NCI-H187 treated with DMSO at 0.1 percent for 48 hours (cell line): ENCODE measurements at regions not wholly inside any gene's neighbourhood (a gene's known extent, or its start where the extent isn't known, plus 50 kb on each side); places are given as distances from the start of the nearest gene placed in this dataset.
"Not testable (repeated sequence)": the region's sequence is repeated elsewhere in the genome, so short reads cannot be mapped to it uniquely, and the experiment has no call there.

ENCODE experiments used
- DNase-seq: peaks from one replicate; lab custom pipeline; 2025; lab: John Stamatoyannopoulos, UW

DNA sequence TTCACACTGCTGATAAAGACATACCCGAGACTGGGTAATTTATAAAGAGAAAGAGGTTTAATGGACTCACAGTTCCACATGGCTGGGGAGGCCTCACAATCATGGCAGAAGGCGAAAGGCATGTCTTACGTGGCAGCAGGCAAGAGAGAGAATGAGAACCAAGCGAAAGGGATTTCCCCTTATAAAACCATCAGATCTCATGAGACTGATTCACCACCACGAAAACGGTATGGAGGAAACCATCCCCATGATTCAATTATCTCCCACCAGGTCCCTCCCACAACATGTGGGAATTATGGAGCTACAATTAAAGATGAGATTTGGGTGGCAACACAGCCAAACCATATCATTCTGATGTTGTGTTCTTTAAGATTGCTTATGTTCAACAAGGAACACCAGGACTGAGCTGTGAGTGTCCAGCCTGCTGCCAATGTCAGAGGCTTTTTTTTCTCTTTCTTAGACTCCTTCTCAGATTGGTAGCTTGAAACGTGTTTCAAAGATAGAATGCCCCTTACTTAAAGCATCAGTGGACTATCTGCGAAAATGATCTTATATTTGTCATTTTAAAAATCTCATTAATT, 124.1 kb upstream of the TWIST2 start:
- DNase-seq = not testable (repeated sequence)

DNA sequence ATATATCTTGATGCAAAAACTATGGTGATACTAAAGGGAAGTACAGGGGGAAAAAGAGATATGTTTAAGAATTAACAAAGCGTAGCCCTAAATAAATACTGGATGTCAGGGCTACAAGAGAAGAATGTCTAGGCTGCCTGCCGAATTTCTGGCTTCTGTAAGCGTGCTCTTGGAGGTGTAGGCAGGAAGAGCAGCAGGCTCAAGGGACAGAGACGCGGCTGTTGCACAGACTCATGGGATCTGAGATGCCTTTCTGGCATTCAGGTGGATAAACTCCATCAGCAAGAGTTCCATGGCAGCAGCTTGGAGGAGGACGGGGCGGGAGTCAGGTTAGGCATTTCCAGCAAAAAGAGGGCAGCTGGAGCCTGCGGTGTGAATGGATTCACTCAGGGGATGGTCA, 123.2 kb upstream of the TWIST2 start:
- no peak for DNase-seq

DNA sequence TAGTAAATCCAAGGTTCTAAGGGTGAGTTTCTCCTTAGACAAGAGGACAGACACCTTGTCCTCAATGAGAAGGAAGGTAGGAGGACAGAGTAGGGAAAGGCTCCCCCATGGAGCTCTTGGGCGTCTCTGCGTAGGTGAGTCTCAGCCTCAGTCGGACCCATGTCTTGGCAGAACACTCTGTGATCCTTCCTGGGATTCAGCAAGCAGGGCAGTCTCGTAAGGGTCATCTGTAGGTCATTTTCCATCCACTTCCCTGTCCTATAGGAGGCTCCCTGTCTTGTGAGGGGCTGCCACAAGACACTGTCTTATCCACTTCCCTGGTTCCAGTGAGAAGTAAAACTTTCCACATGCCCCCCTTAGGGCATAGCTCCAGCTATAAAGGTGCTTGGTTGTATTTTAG, 122.6 kb upstream of the TWIST2 start:
- no peak for DNase-seq

DNA sequence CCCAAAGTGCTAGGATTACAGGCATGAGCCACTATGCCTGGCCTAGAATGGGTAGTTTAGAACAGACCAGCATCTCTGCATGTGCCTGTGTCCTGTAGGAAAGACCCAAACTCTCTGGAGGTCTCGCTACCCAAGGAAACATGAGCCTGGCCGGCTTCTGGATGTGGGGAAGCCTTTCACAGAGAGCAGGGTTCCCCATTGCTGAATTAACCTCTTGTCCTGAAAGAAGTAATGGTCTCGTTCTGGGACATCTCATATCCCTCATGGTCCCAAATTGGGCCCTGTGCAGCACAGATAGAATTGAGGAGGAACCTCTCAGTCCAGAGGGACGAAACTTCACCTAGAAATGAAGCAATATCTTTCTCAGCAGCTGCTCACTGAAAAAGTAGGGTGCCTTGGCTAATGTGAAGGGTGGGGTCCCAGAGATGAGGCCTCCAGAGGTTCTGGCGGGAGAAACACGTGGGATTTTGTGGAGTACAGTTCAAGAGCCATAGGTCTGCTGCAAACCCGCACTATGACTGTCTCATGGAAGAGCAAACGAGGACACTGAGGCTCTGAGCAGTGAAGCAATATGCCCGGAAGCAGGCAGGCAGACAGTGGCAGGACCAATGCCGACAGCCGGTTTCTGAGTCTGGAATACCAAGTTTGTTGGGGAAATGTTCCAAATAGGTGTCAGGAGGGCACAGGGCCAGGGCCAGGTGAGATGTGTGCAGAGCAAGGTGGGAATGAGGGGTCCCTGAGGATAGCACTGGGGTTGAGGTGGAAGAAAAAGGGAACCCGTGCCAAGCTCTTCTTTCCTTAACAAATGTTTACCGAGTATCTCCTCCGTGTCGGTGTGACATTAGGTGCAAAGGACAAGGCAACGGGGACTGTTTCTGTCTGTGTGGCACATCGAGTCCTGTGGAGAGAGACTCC, 121.0 kb upstream of the TWIST2 start:
- DNase-seq = no peak

DNA sequence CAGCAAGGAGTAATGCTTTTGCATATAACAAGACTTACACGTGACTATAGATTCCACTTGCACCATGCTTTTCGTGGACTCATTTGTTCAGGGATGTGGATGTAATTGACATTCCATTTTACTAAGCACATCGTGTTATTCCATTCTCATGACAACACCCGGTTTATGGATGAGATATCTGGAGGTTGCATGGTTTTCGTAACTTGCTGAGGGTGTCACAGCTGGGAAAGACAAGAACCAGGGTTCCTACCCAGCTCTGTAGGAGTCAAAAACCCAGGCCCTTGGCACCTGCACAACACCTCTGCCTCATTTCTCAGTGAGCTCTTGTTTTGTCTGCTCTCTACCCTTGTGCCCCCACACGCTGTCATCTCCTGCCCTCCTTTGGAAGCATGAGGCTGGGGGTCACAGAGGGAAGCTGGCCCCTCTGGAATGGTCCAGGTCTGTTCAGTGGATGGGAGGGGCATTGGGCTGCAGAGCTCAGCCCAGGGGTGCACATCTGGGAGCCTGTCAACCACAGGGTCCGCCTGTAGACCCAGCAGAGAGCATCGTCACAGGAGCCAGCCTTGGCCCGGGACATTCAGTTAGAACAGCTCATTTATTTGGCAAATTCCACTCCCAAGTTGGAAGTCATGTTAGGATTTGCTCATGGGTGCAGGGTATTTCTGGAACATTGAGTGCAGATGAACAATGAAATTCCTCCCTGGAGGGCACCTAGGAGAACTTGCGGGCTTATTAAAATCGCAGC, 120.1 kb upstream of the TWIST2 start:
- DNase-seq = no peak

DNA sequence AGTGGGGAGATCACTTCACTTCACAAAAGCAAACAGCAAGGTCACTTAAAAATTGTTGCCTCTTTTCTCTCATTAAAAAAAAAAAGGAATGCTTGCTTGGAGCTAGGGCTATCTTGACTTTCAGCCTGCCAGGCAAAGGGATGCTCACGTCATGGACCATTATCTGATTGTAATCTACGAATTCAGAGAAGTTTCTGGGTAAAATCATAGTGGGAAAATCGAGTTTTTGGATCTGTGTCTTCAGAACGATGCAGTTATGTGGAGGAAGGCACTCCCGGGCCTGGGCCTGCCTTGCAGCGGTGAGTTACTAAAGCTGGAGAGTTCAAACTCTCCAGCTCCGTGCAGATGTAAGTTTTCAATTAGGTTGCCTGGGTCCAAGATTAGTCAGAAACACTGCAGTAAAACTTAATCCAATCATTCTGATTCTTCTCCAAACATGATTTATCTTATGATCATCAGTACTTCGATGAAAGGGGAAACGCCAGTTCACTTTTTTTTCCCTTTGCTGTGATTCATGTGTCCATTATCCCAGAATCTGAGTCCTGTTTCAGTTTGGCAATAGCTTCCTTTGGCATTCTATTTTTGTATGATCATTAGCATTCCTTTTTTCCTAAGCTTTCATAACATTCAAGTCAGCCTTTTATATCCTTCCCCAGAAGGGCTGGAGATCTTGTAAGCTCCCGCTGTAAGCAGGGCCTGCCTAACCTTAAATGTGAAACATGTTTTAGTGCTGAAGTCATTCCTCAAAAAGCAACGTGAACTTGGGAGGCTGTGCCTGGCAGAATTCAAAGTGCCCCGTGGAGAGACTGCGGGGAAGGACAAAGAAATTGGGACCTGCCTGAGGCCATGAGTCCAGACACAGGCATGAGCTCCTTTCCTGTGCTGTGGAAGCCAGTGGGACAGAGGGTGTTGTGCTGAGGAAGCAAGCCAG, 119.3 kb upstream of the TWIST2 start:
- no peak for DNase-seq

DNA sequence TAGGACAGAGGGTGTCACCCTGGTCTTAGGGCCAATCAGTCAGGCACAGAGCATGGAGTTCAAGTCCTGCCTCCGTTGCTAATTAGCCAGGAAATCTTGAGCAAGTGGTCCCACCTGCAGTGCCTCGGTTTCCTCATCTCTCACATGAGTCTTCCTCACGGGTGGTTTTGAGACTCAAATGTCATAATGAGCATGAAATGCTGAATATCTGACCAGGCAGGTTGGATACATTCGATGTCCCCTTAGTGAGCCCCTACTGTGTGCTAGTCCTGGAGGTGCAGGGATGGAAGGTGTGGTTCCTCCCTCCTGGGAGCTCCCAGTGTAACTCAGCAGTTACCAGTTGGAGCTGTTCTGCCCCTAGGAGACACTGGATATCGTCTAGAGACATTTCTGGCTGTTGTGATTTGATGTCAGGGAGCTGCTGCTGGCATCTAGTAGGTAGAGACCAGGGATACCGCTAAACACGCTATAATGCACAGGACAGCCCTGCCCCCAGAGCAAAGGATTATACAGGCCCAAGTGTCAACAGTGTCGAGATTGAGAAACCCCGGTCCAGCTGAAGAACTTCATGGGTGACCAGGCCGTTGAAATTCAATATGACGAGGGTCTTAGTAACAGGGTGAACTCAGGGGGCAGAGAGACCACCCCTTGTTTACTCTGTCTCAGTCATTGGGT, 118.5 kb upstream of the TWIST2 start:
- no peak for DNase-seq

DNA sequence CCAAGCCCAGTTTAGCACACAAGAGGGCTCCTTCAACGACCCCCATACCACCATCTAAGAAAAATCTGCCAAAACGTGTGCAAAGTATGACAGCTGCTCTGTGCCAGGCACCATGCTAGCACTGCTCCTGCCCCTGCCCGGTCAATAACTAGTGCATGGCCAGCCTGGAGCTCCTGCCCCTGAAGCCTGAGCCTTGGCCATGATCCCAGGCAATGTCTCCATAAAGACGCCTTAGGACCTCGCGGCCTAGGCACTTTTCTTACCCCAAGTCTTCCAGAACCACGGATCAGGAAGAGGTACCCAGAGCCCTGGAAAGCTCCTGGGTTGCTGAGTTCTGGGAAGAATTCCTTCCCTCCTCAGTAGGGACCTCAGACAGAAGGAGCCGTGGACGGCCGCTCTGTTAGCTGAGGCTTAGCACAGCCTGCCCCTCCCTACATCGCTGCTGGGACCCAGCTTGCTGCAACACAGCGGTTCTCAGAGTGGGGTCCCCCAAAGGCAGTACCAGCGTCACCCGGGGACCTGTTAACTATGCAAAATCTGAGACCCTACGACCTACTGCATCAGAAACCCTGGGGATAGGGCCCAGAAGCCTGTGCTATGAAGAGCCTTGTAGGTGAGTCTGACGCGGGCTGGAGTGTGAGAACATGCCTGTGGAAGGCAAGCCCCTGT, 117.8 kb upstream of the TWIST2 start:
- no peak for DNase-seq

DNA sequence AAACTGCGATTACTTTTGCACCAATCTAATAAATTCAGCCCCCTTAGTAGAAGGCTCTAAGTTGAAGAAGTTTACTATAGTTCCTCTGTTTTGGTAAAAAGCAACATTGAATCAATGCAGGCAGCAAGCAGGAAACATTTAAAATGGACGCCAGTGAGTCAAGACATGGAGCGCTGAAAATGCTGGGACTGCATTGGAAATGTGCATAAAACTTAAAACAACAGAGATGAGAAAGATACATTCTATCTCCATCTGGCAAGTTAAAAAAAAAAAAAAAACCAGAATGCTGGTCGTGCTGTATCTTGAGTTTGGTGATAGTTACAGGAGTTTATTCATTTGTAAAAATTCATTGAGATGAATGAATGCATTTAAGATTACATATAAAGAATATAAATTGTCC, 117.0 kb upstream of the TWIST2 start:
- no peak for DNase-seq

DNA sequence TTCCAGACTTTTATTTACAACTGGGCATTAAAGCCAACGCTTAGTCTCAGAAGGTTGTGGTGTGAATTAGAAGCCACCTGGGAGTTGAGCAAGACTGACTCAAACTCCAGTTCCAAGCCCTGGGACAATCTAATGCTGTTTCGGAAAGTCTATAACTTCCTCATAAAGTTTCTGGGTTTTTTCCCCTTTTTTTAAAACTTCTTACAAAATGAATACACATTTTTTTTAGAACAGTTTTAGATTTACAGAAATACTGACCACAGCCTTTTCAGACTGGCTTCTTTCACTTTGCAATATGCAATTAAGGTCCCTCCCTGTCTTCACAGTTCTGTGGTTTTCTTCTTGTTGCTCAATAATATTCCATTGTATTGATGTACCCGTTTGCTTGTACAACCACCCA, 115.9 kb upstream of the TWIST2 start:
- no peak for DNase-seq

DNA sequence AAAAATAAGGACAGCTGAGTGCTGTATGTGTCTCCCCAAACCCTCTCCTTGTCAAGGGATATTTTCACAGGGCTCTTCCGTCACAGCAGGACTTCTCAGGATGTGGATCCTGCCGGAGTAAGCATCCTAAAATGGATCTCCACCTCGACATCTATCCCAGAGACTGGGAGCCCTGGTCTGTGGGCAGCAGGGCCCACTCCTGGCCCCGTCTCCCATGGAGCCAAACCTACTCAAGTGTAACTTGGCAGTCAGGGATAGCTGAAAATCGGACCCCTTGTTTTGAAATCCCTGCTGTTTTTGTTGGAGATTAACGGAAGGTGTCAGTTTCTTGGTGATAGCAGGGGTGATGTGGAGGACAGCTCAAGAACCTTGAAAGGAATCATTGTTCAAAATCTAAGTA, 109.0 kb upstream of the TWIST2 start:
- no peak for DNase-seq

DNA sequence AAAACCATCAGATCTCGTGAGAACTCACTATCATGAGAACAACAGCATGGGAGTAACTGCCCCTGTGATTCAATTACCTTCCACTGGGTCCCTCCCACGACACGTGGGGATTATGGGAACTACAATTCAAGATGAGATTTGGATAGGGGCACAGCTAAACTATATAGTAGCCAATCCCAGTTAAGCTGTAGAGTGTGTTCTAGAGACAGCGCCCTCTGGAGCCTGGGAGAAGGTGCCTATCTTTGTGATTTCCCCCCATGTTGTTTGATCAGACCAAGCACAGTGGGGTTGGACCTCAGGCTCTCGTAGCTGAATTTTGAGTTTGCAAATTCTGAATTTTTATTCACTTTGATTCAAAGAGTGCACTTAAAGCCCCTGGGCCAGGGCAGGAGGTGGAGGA, 108.2 kb upstream of the TWIST2 start:
- no peak for DNase-seq

DNA sequence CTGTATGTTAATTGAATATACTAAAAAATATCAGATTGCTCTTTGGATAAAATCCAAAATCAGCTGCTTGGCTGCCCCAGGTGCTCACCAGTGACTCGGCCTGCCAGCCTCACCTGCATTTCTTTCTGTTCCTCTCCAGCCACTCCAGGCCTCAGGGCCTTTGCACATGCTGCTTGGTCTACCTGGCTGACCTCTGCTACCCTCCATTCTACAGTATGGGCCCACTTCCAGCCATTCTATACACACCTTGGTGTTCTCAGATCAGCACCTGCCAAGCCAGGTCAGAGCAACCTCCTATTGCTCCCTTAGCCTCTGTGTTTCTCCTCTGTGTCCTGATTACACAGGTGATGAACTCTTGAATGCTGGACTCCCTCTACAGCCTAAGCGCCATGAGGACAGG, 106.6 kb upstream of the TWIST2 start:
- DNase-seq = no peak

DNA sequence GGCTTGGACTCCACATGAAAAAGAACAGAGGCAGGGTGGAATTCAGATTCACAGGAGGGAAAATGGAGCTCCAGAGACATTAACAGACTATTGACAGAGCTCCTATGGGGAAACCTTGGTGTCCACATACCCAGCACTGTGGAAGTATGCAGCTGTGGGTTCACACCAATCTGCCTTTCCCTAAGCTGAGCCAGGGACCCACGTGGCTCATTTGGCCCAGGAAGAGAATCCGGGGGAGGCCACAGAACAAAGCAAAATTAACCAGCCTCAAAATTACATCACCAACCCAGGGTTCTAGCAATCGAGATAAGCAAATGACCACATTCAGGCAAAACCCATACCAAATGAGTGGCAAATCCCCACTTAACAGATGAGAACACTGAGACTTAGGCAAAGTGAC, 105.8 kb upstream of the TWIST2 start:
- DNase-seq = no peak

DNA sequence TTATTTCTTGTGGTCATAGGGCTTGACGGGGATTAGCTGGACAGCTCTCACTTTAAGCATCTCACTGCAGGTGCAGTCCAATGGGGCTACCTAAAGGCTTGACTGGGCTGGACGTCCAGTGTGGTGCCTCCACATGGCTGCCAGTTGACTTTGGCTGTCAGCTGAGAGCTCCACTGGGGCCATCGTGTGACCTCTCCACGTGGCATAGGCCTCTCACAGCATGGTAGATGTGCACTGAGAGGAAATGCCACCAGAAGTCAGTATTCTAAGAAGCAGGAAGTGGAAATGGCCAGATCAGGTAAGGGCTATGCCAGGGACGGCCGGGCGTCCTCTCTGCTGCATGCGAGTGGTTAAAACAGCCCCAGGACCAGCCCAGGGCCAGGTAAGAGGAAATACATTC, 105.2 kb upstream of the TWIST2 start:
- DNase-seq = no peak

DNA sequence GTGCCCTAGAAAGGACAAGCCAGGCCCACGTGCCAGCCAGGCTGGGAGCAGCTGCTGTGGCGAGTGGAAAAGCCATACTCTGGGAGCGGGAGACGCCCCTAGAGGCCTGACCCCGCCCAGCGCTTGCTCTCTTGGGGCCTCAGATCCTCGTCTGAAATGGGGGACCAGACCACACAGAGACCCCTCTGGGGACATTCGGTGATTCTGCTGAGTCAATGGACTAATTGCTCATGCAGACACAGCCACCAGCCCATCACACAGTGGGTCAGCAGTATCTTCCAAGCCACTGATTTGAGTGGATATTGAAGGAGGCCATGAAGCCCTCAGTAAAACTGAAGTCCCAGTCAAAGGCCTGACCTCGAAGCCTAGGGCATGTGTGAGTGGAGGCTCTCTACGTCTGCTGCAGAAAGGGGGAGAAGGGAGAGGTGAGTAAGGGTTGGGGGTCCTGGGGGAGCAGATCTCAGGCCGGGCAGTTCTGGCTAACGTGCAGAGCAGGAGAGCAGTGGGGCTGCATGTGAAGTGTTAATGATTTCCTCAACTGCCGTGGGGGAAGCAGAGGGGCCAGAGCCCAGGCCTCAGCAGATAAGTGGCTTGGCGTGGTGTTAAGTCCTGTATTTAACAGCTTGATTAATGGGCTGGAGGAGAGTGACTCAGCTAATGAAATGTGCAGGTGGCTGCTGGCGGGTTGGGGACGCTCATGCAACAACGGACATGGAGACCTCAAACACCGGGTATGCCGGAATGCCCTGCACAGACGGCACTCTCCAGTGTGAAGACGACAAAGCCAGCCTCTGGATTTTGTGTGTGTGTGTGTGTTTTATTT, 104.4 kb upstream of the TWIST2 start:
- no peak for DNase-seq

DNA sequence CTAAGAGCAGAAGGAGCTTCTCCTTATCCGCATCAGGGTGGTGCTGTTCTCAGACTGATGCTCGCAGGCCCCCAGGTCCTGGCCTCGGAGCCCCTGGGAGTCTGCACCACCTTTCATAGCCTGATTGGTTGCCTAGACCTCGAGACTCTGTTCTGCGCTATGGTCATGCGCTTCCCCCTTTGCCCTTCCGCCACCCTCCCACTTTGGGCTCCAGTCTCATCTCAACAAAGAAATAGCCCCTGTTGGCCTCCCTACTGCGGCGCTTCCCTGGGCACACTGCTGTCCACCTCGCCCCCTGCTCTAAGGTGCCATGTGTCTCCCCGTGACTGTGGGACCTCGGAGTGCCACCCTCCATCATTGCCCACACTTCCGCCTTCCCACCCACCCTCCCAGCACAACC, 102.9 kb upstream of the TWIST2 start:
- DNase-seq = no peak

DNA sequence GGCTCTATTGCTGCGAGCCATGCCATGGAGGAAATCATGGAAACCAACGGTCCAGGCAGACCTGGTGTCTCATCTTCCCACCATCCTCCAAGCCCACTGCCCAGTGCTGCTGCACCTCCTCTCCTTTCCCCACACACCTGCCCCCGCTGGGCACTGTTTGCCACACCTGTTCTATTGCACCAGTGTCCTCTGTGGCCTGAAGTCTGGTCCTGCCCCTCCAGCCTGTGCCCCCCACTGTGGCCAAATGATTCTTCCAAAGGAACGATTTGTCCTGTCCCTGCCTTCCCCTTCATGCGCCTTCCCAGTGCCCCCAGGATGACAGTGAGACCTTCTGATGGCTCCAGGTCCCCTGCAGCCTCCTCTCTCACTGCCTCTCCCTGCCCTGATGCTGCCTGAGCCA, 101.9 kb upstream of the TWIST2 start:
- DNase-seq = no peak

DNA sequence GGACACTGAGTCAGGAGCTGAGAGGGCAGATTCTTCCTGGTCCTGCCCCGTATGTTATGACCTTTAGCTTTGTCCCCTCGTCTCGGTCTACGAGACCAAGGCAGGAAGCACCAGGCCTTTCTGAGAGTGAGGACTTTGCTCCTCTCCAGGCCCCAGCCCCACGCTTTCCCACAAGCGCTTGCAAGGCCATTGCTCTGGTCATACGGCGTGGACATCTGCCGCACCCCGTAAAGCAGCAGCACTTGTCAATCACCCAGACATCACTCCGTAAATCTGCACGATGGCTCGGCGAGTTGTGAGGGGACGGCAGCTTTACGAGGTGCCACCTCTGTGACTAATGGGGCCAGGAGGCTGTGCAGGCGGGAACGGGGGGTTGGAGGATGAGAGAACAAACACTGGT, 100.8 kb upstream of the TWIST2 start:
- DNase-seq = no peak

DNA sequence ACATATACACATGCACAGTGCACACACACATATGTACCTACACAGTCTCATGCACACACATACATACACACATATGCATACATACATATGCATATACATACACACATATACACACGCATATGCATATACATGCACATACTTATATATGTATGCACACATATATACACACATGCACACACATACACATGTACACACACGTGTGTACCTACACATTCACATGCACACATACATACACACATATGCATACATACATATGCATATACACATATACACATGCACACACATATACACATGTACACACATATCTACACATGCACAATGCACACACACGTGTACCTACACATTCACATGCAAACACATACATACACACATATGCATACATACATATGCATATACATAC, 100.3 kb upstream of the TWIST2 start:
- DNase-seq = no peak
